Ascending aorta (tissue), 2 donors: ENCODE measurements at regions not wholly inside any gene's neighbourhood (a gene's known extent, or its start where the extent isn't known, plus 50 kb on each side); places are given as distances from the start of the nearest gene placed in this dataset.

Experiments used
- DNase-seq, 2 donors: peaks; one replicate each; pipeline ENCODE4 v3.0.0-alpha.2; 2019; ENCODE audit warnings: low spot score in 2 of 2
- H3K27ac ChIP-seq, 2 donors: fragments of 200-600 bp; sonication (generic); one replicate each; pipeline ENCODE4 v1.5.1; 2016 to 2017; ENCODE audit warnings: mild to moderate bottlenecking in 1 of 2
- H3K27me3 ChIP-seq: fragments of 200-600 bp; sonication (generic); one replicate; pipeline ENCODE4 v1.5.1; 2017
- H3K36me3 ChIP-seq, 2 donors: fragments of 200-600 bp; sonication (generic); one replicate each; pipeline ENCODE4 v1.5.1; 2016
- H3K4me1 ChIP-seq, 2 donors: fragments of 200-600 bp; sonication (generic); one replicate each; pipeline ENCODE4 v1.5.1; 2016 to 2017; ENCODE audit warnings: mild to moderate bottlenecking in 1 of 2
- H3K4me3 ChIP-seq, 2 donors: fragments of 200-600 bp; sonication (generic); one replicate each; pipeline ENCODE4 v1.5.1; 2016 to 2017; ENCODE audit warnings: mild to moderate bottlenecking in 1 of 2
- H3K9me3 ChIP-seq, 2 donors: fragments of 200-600 bp; sonication (generic); one replicate each; pipeline ENCODE4 v1.5.1; 2016
- intact Hi-C: fragments of 100-400 bp; cut with DNase I; formaldehyde crosslinking; loops from one replicate; pipeline ENCODE4 v1.15.1; 2023
- TF ChIP-seq, protein P1 (sequence below), 3 experiments: fragments of 200-600 bp in 2 of 3; fragments of 450-650 bp in 1 of 3; sonication (generic) in 2 of 3; IDR thresholded peaks; one replicate each; pipeline ENCODE4 v1.5.1; 2016 to 2019; ENCODE audit warnings: antibody characterized with exemption in 3 of 3, mild to moderate bottlenecking in 1 of 3, moderate library complexity in 1 of 3

DNA sequence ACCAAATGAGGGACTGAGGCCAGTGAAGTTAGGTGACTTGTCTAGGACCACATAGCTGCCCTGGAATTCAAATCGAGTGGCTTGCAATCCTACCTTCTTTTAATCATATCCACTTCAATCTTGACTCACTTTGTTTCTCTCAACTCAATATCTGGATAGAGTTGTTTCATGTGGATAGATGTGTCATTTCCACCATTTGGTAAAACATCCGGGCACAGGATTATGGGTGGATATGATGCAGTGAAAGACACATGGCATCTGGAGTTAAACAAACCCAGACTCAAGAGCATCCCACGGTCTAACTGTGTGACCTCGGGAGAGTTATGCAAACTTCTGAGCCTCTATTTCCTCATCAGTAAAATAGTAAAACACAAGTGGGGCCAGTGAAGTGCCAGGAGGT lies 103.6 kb upstream of the CNKSR3 start:
- H3K27me3 ChIP-seq, result no peaks in the 10 kb centered on the region
- intact Hi-C loops, result no loop called here
- no peak overlapping the region for H3K27ac ChIP-seq

DNA sequence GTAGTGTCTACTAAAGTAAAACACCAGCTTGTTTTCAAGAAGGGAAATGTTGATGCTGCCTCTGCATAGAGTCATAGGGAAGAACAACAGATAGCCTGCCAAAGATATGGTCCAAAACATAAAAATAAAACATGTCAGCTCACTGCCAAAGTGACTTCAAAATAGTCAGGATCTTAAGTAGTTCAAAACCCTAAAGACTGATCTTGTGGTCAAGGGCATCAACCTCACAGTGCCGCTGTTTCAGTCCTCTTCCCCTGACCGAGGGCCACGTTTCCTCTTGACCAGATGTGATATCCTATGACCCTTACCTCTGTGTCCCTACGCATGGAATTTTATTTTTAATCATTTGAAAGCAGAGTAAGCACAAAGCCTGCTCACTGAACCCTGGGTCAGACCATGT lies 104.2 kb upstream of the CNKSR3 start:
- no peaks in the 10 kb centered on the region for H3K9me3 ChIP-seq
- intact Hi-C loops, result no loop called here
- no peak overlapping the region for H3K4me3 ChIP-seq
- DNase-seq, result no peak
- no peaks in the 10 kb centered on the region for H3K36me3 ChIP-seq
- H3K4me1 ChIP-seq, result no peaks in the 10 kb centered on the region
- H3K27me3 ChIP-seq, result no peaks in the 10 kb centered on the region
- H3K27ac ChIP-seq, result no peak overlapping the region
- TF ChIP-seq, protein P1, sequence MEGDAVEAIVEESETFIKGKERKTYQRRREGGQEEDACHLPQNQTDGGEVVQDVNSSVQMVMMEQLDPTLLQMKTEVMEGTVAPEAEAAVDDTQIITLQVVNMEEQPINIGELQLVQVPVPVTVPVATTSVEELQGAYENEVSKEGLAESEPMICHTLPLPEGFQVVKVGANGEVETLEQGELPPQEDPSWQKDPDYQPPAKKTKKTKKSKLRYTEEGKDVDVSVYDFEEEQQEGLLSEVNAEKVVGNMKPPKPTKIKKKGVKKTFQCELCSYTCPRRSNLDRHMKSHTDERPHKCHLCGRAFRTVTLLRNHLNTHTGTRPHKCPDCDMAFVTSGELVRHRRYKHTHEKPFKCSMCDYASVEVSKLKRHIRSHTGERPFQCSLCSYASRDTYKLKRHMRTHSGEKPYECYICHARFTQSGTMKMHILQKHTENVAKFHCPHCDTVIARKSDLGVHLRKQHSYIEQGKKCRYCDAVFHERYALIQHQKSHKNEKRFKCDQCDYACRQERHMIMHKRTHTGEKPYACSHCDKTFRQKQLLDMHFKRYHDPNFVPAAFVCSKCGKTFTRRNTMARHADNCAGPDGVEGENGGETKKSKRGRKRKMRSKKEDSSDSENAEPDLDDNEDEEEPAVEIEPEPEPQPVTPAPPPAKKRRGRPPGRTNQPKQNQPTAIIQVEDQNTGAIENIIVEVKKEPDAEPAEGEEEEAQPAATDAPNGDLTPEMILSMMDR (IDR thresholded peaks at IDR 0.05), result no peak

More for the DNA sequence above, 103.6 kb upstream of the CNKSR3 start:
- Histone ChIP-seq H3K4me1 (no peaks in the 10 kb centered on the region), H3K4me3 (no peak overlapping the region), H3K36me3 (no peaks in the 10 kb centered on the region), H3K9me3 (no peaks in the 10 kb centered on the region)
- TF ChIP-seq, protein P1 (IDR thresholded peaks at IDR 0.05), result no peak
- DNase-seq, result no peak

DNA sequence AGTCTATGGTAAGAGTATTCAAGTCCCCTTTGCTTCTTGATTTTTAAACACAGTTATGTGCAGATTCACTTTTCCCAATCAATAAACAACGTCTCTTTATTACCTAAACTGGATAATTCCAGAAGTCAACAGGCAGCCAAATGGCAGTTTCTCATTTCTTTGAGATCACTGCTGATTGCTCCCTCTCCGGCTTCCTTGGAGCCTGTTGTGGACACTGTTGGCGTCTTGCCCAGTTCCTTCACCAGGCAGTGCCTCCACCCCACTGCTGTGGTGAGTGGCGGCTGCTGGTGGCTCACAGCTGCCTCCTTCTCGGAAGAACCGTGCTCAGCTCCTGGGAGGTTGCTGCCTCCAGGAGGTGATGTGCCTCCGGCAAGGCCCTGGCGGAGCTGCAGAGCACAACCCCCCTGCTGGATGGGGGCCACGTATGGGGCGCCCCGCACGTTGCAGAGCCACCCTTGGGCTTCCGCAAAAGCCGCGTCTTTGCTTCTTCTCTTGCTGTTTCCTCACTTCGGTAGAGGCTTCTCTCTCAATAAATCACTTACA lies 105.1 kb upstream of the CNKSR3 start:
- H3K4me3 ChIP-seq, result no peak overlapping the region
- H3K27ac ChIP-seq, result no peak overlapping the region
- H3K4me1 ChIP-seq, result no peaks in the 10 kb centered on the region
- intact Hi-C loops, result no loop called here
- DNase-seq, result peak in 1 of 2 donors; percentile 69
- no peaks in the 10 kb centered on the region for H3K36me3 ChIP-seq
- no peaks in the 10 kb centered on the region for H3K27me3 ChIP-seq
- no peaks in the 10 kb centered on the region for H3K9me3 ChIP-seq
- TF ChIP-seq, protein P1 (IDR thresholded peaks at IDR 0.05), result no peak

DNA sequence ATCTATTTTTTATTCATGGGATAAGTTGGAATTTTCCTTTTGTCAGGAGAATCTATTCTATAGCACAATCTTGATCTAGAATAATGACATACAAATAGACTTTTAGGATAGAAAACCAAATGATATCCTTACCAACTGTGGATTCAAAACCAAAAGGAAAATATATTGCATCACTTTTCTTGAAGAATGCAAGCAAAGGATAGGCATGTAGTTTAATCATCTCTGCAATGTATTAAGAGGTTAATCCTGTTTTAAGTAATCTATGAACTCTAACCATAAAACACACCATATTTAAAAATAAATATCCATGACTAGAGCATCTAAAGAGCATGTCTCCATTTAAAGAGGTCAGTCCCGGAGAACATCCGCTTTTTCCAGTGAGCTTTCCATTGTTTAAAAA lies 106.7 kb upstream of the CNKSR3 start:
- intact Hi-C loops, result no loop called here

DNA sequence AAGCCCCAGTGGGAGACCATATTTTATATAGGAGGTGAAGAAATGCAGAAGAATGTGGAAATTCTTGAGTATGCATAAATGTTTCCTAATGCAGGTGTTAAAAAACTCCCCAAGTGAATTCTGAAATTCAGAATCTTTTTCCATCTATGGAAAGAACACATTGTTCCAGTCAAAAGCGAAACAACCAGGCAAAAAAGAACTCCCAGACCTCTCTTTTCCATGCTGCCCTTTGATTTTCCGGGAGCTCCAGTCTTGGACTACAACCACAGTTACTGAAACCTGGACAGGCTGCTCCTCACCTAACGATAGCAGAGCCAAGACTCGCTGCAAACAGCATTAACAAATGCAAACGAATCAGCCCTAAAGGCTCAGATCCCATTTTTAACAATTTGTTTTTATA lies 108.7 kb upstream of the CNKSR3 start:
- DNase-seq, result no peak
- Histone ChIP-seq H3K27ac (no peak overlapping the region), H3K4me1 (no peaks in the 10 kb centered on the region), H3K36me3 (no peaks in the 10 kb centered on the region), H3K9me3 (no peaks in the 10 kb centered on the region), H3K27me3 (no peaks in the 10 kb centered on the region), H3K4me3 (no peak overlapping the region)
- TF ChIP-seq, protein P1 (IDR thresholded peaks at IDR 0.05), result no peak
- intact Hi-C loops, result no loop called here

More for the DNA sequence above, 106.7 kb upstream of the CNKSR3 start:
- Histone ChIP-seq H3K4me3 (no peak overlapping the region), H3K27ac (no peak overlapping the region), H3K36me3 (no peaks in the 10 kb centered on the region), H3K27me3 (no peaks in the 10 kb centered on the region), H3K4me1 (no peaks in the 10 kb centered on the region), H3K9me3 (no peaks in the 10 kb centered on the region)
- DNase-seq, result no peak
- TF ChIP-seq, protein P1 (IDR thresholded peaks at IDR 0.05), result no peak

DNA sequence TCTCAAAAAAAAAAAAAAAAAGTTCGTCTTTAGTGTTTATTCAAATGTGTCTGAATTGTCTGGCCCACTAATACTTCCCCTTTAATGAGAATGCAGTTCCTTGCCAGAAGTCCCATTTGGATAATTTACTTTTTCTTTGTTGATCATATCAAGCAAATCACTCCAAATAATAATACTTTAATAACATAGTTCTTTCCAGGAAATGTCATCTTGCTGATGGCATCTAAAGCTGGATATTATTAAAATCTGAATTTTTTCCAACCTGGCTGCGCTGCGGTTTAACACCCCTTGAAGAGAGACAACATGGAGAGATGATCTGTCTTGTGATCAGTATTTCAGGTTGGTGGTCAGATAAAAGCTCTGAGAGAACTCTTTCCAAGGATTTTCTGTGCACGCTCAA lies 111.2 kb upstream of the CNKSR3 start:
- H3K4me1 ChIP-seq, result no peaks in the 10 kb centered on the region
- H3K27ac ChIP-seq, result no peak overlapping the region
- DNase-seq, result no peak
- H3K9me3 ChIP-seq, result no peaks in the 10 kb centered on the region
- H3K36me3 ChIP-seq, result no peaks in the 10 kb centered on the region
- intact Hi-C loops, result no loop called here
- TF ChIP-seq, protein P1 (IDR thresholded peaks at IDR 0.05), result no peak
- H3K27me3 ChIP-seq, result no peaks in the 10 kb centered on the region
- no peak overlapping the region for H3K4me3 ChIP-seq
